Pons (tissue), 1 donor: ENCODE measurements at regions not wholly inside any gene's neighbourhood (a gene's known extent, or its start where the extent isn't known, plus 50 kb on each side); places are given as distances from the start of the nearest gene placed in this dataset.

Experiments
- DNase-seq: peaks from one replicate; pipeline ENCODE4 v3.0.0-alpha.2; 2016; ENCODE audit warnings: low spot score

DNA sequence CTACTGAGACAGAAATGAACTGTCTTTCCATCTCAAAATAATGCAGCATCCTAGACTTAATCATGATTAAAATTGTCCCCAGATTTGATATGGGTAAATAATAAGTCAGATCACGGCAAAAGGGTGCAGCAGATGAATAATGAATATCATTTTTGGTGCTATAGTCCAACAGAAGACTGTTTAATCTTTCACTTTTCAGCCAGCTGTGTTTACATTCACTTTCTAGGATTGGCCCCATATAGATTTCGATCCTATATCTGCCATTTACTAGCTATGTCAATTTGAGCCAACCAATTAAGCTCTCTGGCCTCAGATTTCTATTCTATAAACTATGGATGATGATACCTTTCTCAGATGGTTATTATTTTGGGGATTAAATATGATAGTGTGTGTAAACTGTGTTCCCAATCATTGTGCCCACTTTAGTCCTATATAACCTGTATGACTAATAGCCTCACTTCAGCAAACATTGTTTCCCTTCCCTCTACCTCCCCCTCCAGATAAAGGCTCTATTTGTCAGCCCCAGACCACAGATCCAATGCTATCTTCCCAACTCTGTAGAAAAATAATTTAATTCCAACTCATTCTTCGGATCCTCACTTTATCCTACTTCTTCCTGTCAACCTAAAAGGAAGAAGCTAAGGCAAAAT lies 53.6 kb upstream of the NT5E start:
- no peak for DNase-seq

GRCh38 chr6:85395746-85396145 lies 54.1 kb upstream of the NT5E start:
- DNase-seq = no peak

GRCh38 chr6:85394853-85395538 lies 54.9 kb upstream of the NT5E start:
- DNase-seq = peak; percentile 23

GRCh38 chr6:85394199-85394598 lies 55.7 kb upstream of the NT5E start:
- no peak for DNase-seq

DNA sequence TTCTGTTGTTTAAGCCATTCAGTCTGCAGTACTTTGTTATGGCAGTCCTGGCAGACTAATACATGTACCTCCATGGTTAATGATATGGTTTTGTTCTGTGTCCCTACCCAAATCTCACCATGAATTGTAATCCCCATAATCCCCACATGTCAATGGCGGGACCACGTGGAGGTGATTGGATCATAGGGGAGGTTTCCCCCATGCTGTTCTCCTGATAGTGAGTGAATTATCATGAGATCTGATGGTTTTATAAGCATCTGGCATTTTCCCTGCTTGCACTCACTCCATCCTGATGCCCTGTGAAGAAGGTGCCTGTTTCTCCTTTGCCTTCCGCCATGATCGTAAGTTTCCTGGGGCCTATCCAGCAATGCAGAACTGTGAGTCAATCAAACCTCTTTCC lies 57.5 kb upstream of the NT5E start:
- no peak for DNase-seq

DNA sequence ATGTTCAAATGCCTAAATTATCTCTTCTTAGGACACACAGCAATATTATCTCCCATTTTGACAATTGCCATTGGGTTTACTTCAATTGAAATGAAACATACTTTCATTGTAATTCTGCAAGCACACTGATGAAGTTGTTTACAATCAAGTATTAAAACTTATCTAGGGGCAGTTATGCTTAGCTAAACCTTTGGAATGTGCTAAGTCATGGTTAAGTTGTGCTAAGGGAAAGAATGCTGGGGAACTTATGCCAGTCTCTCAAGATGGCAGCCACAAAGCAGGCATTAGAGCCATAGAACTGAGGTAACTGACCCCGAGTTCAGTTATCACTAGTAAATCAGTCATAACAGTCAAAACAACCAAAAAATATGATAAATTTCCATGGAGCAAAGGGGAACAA lies 59.1 kb upstream of the NT5E start:
- DNase-seq = no peak

- DNase-seq = no peak
Measured at GRCh38 chr6:85390105-85390728, 59.7 kb upstream of the NT5E start.

- DNase-seq = no peak
Measured at GRCh38 chr6:85389151-85389797, 60.6 kb upstream of the NT5E start.

- peak; percentile 83 for DNase-seq
Measured at GRCh38 chr6:85388531-85388930, 61.4 kb upstream of the NT5E start.

DNA sequence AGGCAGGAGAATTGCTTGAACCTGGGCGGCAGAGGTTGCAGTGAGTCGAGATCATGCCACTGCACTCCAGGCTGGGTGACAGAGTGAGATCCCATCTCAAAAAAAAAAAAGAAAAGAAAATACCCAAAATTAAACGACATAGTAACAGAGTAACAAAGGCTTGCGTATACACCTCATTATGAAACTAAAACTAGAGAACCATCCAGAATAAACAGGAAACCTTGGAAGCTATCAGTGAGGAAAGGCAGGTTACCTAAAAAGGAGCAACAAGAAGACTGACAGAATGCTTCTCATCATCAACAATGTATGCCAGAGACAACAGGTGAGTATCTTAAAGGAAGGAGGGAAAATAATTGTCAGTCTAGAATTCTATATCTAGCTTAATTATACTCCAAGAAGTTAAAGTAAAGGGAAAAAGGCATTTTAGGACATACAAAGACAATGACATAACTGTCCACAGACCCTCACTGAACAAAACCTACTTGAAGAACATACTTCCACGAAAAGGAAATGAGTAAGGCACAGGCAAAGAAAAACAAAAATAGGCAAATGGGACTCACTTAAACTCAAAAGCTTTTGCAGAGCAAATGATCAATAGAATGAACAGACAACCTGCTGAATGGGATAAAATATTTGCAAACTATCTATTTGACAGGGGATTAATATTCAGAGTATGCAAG lies 64.1 kb upstream of the NT5E start:
- no peak for DNase-seq

DNA sequence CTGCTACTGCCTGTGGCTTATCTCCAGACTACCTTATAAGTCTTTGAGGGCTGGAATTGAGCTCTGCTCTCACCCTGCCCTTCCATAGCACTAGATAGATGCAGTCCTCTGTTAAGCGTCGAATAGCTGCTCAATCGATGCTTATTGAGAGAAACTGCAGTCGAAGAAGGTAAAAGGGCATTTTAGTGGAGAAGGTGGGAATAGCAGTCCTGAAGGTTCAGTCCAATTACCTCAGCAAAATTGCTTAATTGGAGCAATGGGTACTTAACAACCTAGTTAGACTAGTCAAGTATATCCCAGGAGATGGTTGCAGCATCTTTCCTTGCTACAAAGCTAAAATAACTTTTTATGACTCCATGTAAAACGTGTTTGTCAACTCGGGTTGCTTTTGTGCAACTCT lies 66.8 kb upstream of the NT5E start:
- no peak for DNase-seq

DNA sequence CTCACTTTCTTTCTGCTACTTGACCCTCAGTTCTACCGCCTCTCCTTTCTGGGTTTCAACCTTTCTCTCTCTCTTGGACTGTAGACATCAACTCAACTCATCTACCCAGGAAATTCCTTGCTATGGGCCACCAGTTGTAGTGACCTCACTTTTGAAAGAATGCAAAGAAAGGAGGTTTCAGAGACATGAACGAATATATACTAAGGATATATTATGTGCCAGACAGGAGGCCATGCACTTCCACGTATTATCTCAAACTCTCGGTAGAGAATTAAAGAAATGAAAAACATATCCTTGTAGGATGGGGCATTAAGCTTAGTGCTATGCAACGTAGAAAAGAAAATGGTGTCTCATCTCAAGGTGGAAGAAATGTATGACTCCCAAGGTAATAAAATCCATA lies 67.3 kb upstream of the NT5E start:
- no peak for DNase-seq

DNA sequence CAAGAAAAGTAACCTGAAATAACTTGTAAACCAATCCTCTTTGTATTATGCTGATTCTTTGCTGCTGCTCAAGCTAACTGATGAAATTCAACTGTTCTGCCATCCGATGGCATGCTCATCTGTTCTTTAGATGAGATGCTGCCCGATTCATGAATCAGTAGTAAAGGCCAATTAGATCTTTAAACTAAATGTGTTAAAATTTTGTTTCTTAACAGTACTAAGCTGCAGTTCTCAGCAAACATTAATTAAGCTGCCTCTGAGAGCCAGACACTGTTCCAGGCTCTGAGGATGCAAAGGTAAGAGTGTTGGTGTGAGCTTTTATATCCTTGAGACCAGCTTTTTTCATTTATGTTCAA lies 77.0 kb upstream of the NT5E start:
- DNase-seq = no peak

DNA sequence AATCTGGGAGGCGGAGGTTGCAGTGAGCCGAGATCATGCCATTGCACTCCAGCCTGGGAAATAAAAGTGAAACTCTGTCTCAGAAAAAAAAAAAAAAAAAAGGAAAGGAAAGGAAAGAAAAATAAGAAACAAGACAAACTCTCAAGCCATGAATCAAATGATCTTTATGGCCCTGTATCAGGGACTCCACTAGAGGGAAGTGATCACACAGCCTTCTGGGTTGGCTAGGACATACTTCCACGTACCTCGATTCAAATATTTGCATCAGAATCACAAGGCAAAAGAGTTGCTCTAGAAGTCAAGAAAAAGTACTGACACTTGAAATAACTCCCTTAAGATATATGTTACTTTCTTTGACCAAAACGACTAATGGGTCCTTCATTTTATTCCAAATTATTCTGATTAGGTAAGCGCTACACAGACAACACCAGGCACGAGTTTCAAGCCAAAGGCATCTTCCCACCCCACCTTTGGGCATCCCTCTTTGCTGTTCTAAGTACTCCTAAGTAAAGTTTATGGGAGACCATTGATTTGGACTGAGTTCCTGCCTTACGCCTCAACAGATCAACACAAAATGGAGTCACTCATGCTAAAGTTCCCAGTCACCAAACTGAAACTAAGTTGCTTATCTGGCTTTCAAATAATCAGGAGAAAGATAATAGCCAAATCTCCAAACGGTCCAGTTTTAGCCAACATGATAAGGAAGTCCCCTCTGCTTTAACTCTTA lies 77.5 kb upstream of the NT5E start:
- DNase-seq = no peak

DNA sequence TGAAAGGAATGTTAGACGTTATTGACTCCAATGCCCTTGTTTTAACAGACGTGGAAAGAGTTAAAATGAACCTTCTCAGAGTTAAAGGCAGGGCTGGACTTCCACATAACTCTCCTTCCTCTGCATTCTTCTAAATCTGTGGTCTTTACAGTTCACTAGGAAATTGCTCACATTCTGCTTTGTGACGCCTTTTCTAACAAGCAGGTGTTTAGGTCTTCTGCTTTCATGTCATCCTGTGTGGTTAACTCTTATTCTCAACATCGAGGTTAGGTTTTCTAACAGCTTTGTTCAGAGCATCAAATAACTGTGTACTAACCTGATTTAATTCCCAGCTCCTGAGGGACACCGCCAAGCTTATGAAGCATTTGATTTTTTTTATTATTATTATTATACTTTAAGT lies 81.3 kb upstream of the NT5E start:
- DNase-seq = no peak

- no peak for DNase-seq
Measured at GRCh38 chr6:85364344-85364743, 85.5 kb upstream of the NT5E start.

DNA sequence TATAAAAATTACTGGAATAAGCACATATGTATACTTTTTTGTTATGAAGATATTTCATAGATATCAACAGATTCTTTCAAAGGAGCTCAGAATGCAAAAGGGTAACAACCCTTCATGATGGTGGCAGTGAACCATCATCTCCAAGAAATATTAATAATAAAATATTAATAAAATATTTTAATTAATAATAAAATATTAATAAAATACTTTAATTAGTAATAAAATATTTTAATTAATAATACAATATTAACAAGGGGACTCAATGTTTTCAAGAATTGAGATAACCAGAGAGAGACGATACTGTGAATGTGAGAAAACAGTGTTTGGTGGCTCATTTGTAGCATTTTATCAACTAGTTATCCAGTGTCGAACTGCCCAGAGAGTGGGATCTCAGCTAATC lies 86.0 kb upstream of the NT5E start:
- DNase-seq = no peak

DNA sequence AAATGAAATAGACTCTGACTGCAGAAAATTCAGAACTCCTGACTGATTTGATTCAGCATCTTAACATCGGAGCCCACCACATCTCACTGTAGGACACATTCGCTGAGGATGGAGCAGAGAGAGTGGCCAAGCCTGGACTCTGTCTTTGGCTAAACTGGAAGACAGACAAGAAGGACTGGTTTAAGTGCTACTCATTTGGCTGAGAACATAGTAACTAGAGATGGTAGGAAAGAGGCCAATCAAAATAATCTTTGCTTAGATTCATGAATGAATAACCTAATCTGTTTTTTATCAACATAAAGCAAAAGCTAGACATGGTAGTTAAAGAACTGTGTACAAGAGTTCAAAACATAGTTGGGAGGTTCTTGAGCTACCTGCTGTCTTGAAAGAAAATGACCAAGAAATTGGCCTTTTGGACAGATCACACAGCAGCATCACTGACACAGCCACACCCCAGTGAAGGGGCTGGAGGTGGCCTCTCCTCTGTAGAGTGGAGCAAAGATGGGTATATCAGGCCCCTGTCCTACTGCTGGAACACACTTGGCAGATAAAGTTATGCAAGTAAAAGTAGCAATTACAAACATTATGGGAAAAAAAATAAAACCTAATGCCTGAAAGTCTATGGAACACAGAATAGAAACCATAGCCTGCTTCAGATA lies 87.1 kb upstream of the NT5E start:
- no peak for DNase-seq

DNA sequence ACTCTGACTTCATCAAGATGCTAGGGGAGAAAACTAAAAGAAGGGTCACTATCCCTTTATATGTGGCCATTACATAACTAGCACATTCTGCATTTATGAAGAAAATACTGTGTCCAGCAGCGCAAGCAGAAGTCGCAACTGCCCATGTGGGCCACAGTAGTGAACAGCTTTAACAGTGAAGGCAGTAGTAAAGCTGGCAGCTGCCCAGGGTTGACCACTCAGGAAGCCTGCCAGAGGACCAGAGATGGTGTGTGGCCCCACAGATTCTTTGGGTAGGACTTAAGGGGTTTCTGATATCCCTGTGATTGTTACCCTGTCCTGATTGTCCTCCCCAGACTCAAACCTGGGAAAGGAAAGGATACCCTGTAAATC lies 88.3 kb upstream of the NT5E start:
- DNase-seq = no peak

- DNase-seq = no peak
Measured at GRCh38 chr6:85360794-85361642, 88.9 kb upstream of the NT5E start.

DNA sequence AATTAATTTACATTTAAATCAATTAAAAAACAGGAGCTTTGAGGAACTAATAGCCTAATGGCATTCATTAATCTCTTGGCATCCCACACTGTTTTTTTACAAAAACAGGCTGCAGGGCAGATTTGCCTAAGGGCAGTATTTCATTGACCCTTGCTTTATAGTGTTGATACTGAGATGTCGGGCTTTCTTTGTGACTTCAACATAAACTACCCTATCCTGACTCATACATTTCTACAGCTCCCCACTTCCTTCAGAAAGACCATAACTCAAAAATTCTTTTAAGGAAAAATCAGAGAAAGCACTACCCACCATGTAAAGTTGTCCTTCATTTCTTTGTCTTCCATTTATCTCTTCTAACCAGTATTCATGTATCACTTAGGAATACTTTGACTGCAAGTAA lies 92.2 kb upstream of the NT5E start:
- no peak for DNase-seq
